ENCODE measurements at regions not wholly inside any gene's neighbourhood (a gene's known extent, or its start where the extent isn't known, plus 50 kb on each side); places are given as distances from the start of the nearest gene placed in this dataset.

GRCh38 chr4:11297627-11298026 lies 131.1 kb downstream of the HS3ST1 start:
- TF ChIP-seq ZBTB12 (CRISPR knock-in tag; IDR thresholded peaks at IDR 0.05): no peak
- TF ChIP-seq ESRRA (IDR thresholded peaks at IDR 0.05; ENCODE audit: borderline replicate concordance, low read depth): no peak
- TF ChIP-seq IRF2 (CRISPR knock-in tag; IDR thresholded peaks at IDR 0.05): no peak
- no peak for TF ChIP-seq ATF1 (CRISPR knock-in tag; IDR thresholded peaks at IDR 0.05)
- no peak for TF ChIP-seq ATF1 (tag; IDR thresholded peaks at IDR 0.05)
- no peak for TF ChIP-seq CHD2 (IDR thresholded peaks at IDR 0.05; ENCODE audit: low read depth, low read length)
- no peak for TF ChIP-seq SRF (CRISPR knock-in tag; IDR thresholded peaks at IDR 0.05)
- TF ChIP-seq POLR2A (conservative IDR thresholded peaks at IDR 0.05): no peak
- TF ChIP-seq HMGN3 (IDR thresholded peaks at IDR 0.05; ENCODE audit: borderline replicate concordance, extremely low read depth, insufficient read length, low read depth, low read length): no peak
- no peak for TF ChIP-seq HNRNPUL1 (IDR thresholded peaks at IDR 0.05; ENCODE audit: low read length)
- no peak for TF ChIP-seq SPI1 (IDR thresholded peaks at IDR 0.05; ENCODE audit: borderline replicate concordance, low read depth, low read length)
- no peak for TF ChIP-seq KAT8 (IDR thresholded peaks at IDR 0.05; ENCODE audit: low read depth)
- no peak for TF ChIP-seq NRF1 (conservative IDR thresholded peaks at IDR 0.05 in 1 of 2, IDR thresholded peaks at IDR 0.05 in 1 of 2)
- no peak for TF ChIP-seq THRAP3 (IDR thresholded peaks at IDR 0.05; ENCODE audit: borderline replicate concordance)
